Calu3 (cell line): ENCODE measurements at regions not wholly inside any gene's neighbourhood (a gene's known extent, or its start where the extent isn't known, plus 50 kb on each side); places are given as distances from the start of the nearest gene placed in this dataset. TPM values are rescaled to one million over a fixed set of nuclear protein-coding genes. Genes with fewer than 3 reads are reported as not detected.

Experiments
- BruUV-seq: library from RNA; stranded (reverse); fragments of 400-500 nt; replicated peaks from 2 replicates; lab custom pipeline; 2021; lab: Mats Ljungman, UMichigan
- CTCF ChIA-PET: fragments of 300-600 bp; sonication (Branson Sonifier 250); formaldehyde crosslinking; loops from one replicate; lab custom pipeline; 2022; ENCODE audit warnings: antibody characterized with exemption; lab: Charles Lee
- DNase-seq: peaks from one replicate; pipeline ENCODE4 v3.0.0; 2022
- H3K27ac Mint-ChIP-seq: one replicate; pipeline ENCODE4 v1.8.0; 2022; ENCODE audit warnings: mixed read lengths; ENCODE audit not compliant: unreplicated experiment
- H3K27me3 Mint-ChIP-seq: one replicate; pipeline ENCODE4 v1.8.0; 2022; ENCODE audit warnings: mixed read lengths; ENCODE audit not compliant: unreplicated experiment
- H3K36me3 Mint-ChIP-seq: one replicate; pipeline ENCODE4 v1.8.0; 2022; ENCODE audit warnings: mild to moderate bottlenecking, moderate library complexity, mixed read lengths; ENCODE audit not compliant: insufficient read depth, unreplicated experiment
- H3K4me1 Mint-ChIP-seq: one replicate; pipeline ENCODE4 v1.8.0; 2022; ENCODE audit warnings: mild to moderate bottlenecking, low read depth, mixed read lengths; ENCODE audit not compliant: unreplicated experiment
- H3K4me3 Mint-ChIP-seq: one replicate; pipeline ENCODE4 v1.8.0; 2022; ENCODE audit warnings: mild to moderate bottlenecking, low read depth, moderate library complexity, mixed read lengths; ENCODE audit not compliant: unreplicated experiment
- H3K9me3 Mint-ChIP-seq: one replicate; pipeline ENCODE4 v1.8.0; 2022; ENCODE audit warnings: low read depth, mixed read lengths; ENCODE audit not compliant: unreplicated experiment
- CTCF ChIP-seq: fragments of 200-600 bp; IDR thresholded peaks from one replicate; pipeline ENCODE4 v1.8.0; 2022; ENCODE audit warnings: antibody characterized with exemption; ENCODE audit not compliant: unreplicated experiment
- intact Hi-C: fragments of 100-400 bp; cut with micrococcal nuclease; formaldehyde crosslinking; loops from one replicate; pipeline ENCODE4 v1.10.0; 2022; ENCODE audit not compliant: unreplicated experiment
- microRNA-seq: library from miRNA; unstranded; fragments of <30 nt; microRNA quantifications from one replicate; pipeline ENCODE4 v1.2.0, GENCODE V29; 2022

GRCh38 chr11:90274362-90274761 is 51.5 kb upstream of the CHORDC1 start:
- H3K4me3 Mint-ChIP-seq: no peak overlapping the region
- CTCF ChIA-PET: no interaction called here
- H3K4me1 Mint-ChIP-seq: no peaks in the 10 kb centered on the region
- no peak overlapping the region for H3K27ac Mint-ChIP-seq
- DNase-seq: no peak
- no peaks in the 10 kb centered on the region for H3K9me3 Mint-ChIP-seq
- no peak for TF ChIP-seq CTCF
- BruUV-seq: no TSS peak
- no peaks in the 10 kb centered on the region for H3K36me3 Mint-ChIP-seq
- H3K27me3 Mint-ChIP-seq: no peaks in the 10 kb centered on the region
- intact Hi-C loops: no loop called here

Small RNAs in the stretch of these regions (microRNA-seq; reads per million reads assigned to microRNA genes)
- gene MIR1261: not detected
- not detected for gene MIR4490
